ENCODE measurements at regions not wholly inside any gene's neighbourhood (a gene's known extent, or its start where the extent isn't known, plus 50 kb on each side); places are given as distances from the start of the nearest gene placed in this dataset.

DNA sequence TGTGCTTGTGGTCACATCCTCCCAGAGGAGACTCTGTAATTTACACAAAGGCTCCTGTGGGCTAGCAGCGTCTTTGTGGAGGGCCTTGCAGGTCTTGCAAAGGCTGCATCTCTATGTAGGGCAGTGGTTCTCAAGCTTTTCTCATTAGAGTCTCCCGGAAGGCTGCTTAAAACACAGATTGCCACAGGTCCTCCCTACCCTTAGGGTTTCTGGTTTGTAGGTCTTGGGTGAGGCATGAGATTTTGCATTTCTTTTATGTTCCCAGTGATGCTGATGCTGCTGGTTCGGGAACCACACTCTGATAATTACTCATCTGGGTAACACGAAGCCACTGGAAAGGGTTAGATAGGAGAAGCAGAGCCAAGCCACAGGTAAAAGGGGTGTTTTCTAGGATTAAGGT is 151.3 kb upstream of the ZBED5 start:
- CTCF ChIA-PET (ENCODE audit: partially characterized antibody), result interaction anchor here (0.6 to 5.2 kb wide), 10 partner anchors 10 to 216 kb away, joined by 3 to 31 read pairs (median 4); no protein-coding TSS in a partner anchor
- TF ChIP-seq POLR2A (IDR thresholded peaks at IDR 0.05; ENCODE audit: control extremely low read depth in 1 of 2, low read depth in 2 of 2, low read length in 2 of 2), result no peak
- TF ChIP-seq E2F6 (IDR thresholded peaks at IDR 0.05), result no peak
- no peak for TF ChIP-seq RXRA (IDR thresholded peaks at IDR 0.05; ENCODE audit: insufficient read depth, low read depth, low read length)
- no peak for TF ChIP-seq SIX5 (IDR thresholded peaks at IDR 0.05; ENCODE audit: low read depth, low read length)

More for the DNA sequence above, 151.3 kb upstream of the ZBED5 start:
- 53% methylated on average over 4 of the region's 4 CpGs; no CpG with 5 or more reads in 1 of the 2 experiments for WGBS, 2 experiments (ENCODE audit: extremely low coverage in 1 of 2, insufficient coverage in 1 of 2, insufficient read length in 1 of 2, insufficient replicate concordance in 2 of 2, low coverage in 1 of 2, low lambda C conversion rate in 2 of 2, missing lambda C conversion rate in 1 of 2)
- Histone ChIP-seq H3K36me3 (ENCODE audit: control insufficient read depth in 2 of 4, insufficient read depth in 4 of 4, low read length in 3 of 4) (no peaks in the 10 kb centered on the region), H3K23me2 (ENCODE audit: low read depth, low read length) (no peaks in the 10 kb centered on the region; the same call in 1 of the 2 replicates), H3K79me1 (ENCODE audit: low read depth, low read length) (no peaks in the 10 kb centered on the region), H3K79me2 (ENCODE audit: control insufficient read depth in 1 of 2, insufficient read depth in 2 of 2, low read length in 2 of 2) (no peaks in the 10 kb centered on the region), H3K27ac (ENCODE audit: low read depth, low read length) (no peak overlapping the region), H3K56ac (replicated peaks; ENCODE audit: insufficient read length, low read depth, low read length) (no peak overlapping the region), H3K18ac (ENCODE audit: extremely low read depth, low read length) (no peak overlapping the region), H3K27me3 (replicated peaks in 1 of 4; ENCODE audit: control insufficient read depth in 3 of 4, extremely low read depth in 1 of 4, insufficient read depth in 3 of 4, low read length in 3 of 4) (no peaks in the 10 kb centered on the region; a peak in 2 of 7 replicates), H3K9me3 (ENCODE audit: insufficient read depth in 2 of 2, low read depth in 1 of 2, low read length in 1 of 2) (no peaks in the 10 kb centered on the region), H4K20me1 (replicated peaks in 1 of 2; ENCODE audit: control insufficient read depth in 1 of 2, insufficient read depth in 2 of 2, low read length in 2 of 2) (no peaks in the 10 kb centered on the region), H3K4me2 (ENCODE audit: insufficient read depth in 1 of 2, low read depth in 2 of 2, low read length in 2 of 2) (no peak overlapping the region), H2BK5ac (ENCODE audit: low read depth, low read length) (no peak overlapping the region), H4K91ac (replicated peaks; ENCODE audit: insufficient read length, low read length) (no peak overlapping the region), H4K5ac (ENCODE audit: insufficient read length, low read depth, low read length) (no peak overlapping the region), H3K23ac (ENCODE audit: insufficient read length) (no peak overlapping the region), H2BK12ac (ENCODE audit: low read depth, low read length) (no peak overlapping the region), H2BK120ac (replicated peaks; ENCODE audit: low read depth, low read length) (no peak overlapping the region), H3K4ac (replicated peaks; ENCODE audit: insufficient read length, low read depth, low read length) (no peak overlapping the region), H2BK20ac (ENCODE audit: low read length) (no peak overlapping the region), H4K8ac (ENCODE audit: extremely low read depth, insufficient read depth, low read length) (no peak overlapping the region), H2BK15ac (ENCODE audit: low read length) (no peak overlapping the region), H2AK5ac (ENCODE audit: low read depth, low read length) (no peak overlapping the region), H3K9ac (replicated peaks in 1 of 4; ENCODE audit: extremely low read depth in 1 of 4, low read depth in 3 of 4, low read length in 3 of 4) (no peak overlapping the region), H2AFZ (ENCODE audit: low read length) (no peak overlapping the region), H3K4me3 (ENCODE audit: extremely low read depth in 1 of 4, insufficient read depth in 2 of 4, low read depth in 3 of 4, low read length in 4 of 4) (no peak overlapping the region), H3K14ac (ENCODE audit: insufficient read length) (no peak overlapping the region), H3K4me1 (replicated peaks in 1 of 4; ENCODE audit: control insufficient read depth in 3 of 4, insufficient read depth in 4 of 4, low read length in 3 of 4) (peaks cover 3 to 8% (median 5%) of the 10 kb centered on the region in 4 experiments; a peak in 5 of 7 replicates)
- POLR2A ChIA-PET (ENCODE audit: partially characterized antibody), result interaction anchor here (1.9 kb wide), 1 partner anchor 74 kb away, joined by 5 read pairs; no protein-coding TSS in a partner anchor
- no peak for DNase-seq (ENCODE audit: low read depth in 1 of 2, low spot score in 2 of 2)
- no peak for FAIRE-seq

All from H1 (cell line).